Liver (tissue), 3 donors: ENCODE measurements at regions not wholly inside any gene's neighbourhood (a gene's known extent, or its start where the extent isn't known, plus 50 kb on each side); places are given as distances from the start of the nearest gene placed in this dataset.

Source experiments
- REST ChIP-seq: IDR thresholded peaks from 2 replicates; pipeline ENCODE4 v1.6.1; 2016; ENCODE audit warnings: antibody characterized with exemption, mild to moderate bottlenecking
- SP1 ChIP-seq: IDR thresholded peaks from 2 replicates; pipeline ENCODE4 v1.6.1; 2018; ENCODE audit warnings: antibody characterized with exemption, mild to moderate bottlenecking
- TF ChIP-seq, protein P1 (sequence below): fragments of 150-350 bp; IDR thresholded peaks from 2 replicates; pipeline ENCODE4 v1.5.1; 2017; ENCODE audit warnings: improper control_type of control experiment, low read depth, low read length; ENCODE audit not compliant: missing input control
- donor health status: healthy.
- donor health status: healthy.

DNA sequence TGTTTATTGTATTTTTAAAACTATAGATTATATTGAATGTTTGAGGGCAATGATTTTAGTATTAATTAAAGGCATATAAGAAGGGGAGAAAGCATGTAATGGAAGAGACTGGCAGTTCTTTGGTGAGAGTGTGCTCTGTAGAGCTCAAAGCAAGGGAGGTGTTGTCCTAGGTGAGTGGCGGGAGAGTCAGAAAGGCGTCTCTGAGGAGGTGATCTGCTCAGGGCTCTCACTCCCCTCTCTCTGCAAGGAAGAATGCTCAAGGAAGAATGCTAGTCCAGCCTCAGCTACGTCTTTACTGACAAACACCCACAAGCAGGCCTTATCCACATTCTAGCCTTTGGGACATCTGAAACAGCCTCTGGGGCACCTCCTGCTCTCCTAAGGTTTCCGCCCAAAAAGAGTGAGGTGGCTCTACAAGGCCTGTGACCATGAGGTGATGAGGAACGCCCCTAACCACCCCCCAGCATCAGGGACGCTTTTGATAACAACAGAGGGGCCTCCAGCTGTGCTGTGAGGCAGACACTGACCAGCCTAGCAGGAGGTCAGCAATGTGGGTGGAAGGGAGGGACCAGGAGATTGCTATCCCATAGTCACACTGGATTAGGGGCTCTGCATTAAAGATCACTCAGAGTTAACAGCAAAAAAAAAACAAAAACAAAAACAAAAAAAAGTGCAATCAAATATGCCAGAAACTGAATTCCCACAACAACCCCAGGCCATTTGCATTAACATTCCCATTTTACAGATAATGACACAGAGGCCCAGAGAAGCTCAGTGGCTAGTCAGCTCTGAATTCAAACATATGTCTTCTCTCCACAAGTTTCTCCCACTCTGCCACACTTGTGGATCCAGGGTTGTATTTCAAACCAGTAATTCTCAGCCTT is 202.2 kb upstream of the CTNNB1 start:
- TF ChIP-seq, protein P1, sequence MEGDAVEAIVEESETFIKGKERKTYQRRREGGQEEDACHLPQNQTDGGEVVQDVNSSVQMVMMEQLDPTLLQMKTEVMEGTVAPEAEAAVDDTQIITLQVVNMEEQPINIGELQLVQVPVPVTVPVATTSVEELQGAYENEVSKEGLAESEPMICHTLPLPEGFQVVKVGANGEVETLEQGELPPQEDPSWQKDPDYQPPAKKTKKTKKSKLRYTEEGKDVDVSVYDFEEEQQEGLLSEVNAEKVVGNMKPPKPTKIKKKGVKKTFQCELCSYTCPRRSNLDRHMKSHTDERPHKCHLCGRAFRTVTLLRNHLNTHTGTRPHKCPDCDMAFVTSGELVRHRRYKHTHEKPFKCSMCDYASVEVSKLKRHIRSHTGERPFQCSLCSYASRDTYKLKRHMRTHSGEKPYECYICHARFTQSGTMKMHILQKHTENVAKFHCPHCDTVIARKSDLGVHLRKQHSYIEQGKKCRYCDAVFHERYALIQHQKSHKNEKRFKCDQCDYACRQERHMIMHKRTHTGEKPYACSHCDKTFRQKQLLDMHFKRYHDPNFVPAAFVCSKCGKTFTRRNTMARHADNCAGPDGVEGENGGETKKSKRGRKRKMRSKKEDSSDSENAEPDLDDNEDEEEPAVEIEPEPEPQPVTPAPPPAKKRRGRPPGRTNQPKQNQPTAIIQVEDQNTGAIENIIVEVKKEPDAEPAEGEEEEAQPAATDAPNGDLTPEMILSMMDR = no peak
- TF ChIP-seq SP1 = no peak
- TF ChIP-seq REST = no peak
